ENCODE measurements at regions not wholly inside any gene's neighbourhood (a gene's known extent, or its start where the extent isn't known, plus 50 kb on each side); places are given as distances from the start of the nearest gene placed in this dataset.
"Not testable (repeated sequence)": the region's sequence is repeated elsewhere in the genome, so short reads cannot be mapped to it uniquely, and the experiment has no call there.

- no peak for DNase-seq
Observed at GRCh38 chr2:193250389-193250788, 1055.7 kb upstream of the TMEFF2 start.

GRCh38 chr2:193240752-193241151 is 1046.0 kb upstream of the TMEFF2 start:
- DNase-seq = no peak

- DNase-seq = no peak
Observed at GRCh38 chr2:193231634-193232033, 1036.9 kb upstream of the TMEFF2 start.

GRCh38 chr2:193228276-193228675 is 1033.5 kb upstream of the TMEFF2 start:
- no peak for DNase-seq

GRCh38 chr2:193222454-193222853 is 1027.7 kb upstream of the TMEFF2 start:
- DNase-seq = no peak

GRCh38 chr2:193219413-193219812 is 1024.7 kb upstream of the TMEFF2 start:
- DNase-seq = no peak

GRCh38 chr2:193201583-193201982 is 1006.9 kb upstream of the TMEFF2 start:
- DNase-seq = no peak

- DNase-seq = no peak
Observed at GRCh38 chr2:193199322-193199721, 1004.6 kb upstream of the TMEFF2 start.

- DNase-seq = no peak
Observed at GRCh38 chr2:193187816-193188215, 993.1 kb upstream of the TMEFF2 start.

GRCh38 chr2:193170981-193171380 is 976.2 kb upstream of the TMEFF2 start:
- DNase-seq = not testable (repeated sequence)

- DNase-seq = no peak
Observed at GRCh38 chr2:193156480-193156879, 961.7 kb upstream of the TMEFF2 start.

- no peak for DNase-seq
Observed at GRCh38 chr2:193154076-193154475, 959.3 kb upstream of the TMEFF2 start.

GRCh38 chr2:193153576-193153975 is 958.8 kb upstream of the TMEFF2 start:
- DNase-seq = no peak

- DNase-seq = not testable (repeated sequence)
Observed at GRCh38 chr2:193142467-193142866, 947.7 kb upstream of the TMEFF2 start.

- DNase-seq = no peak
Observed at GRCh38 chr2:193141998-193142397, 947.3 kb upstream of the TMEFF2 start.

- not testable (repeated sequence) for DNase-seq
Observed at GRCh38 chr2:193140895-193141294, 946.2 kb upstream of the TMEFF2 start.

- DNase-seq = no peak
Observed at GRCh38 chr2:193124815-193125214, 930.1 kb upstream of the TMEFF2 start.

- no peak for DNase-seq
Observed at GRCh38 chr2:193114827-193115226, 920.1 kb upstream of the TMEFF2 start.

GRCh38 chr2:193112986-193113385 is 918.3 kb upstream of the TMEFF2 start:
- DNase-seq = no peak

GRCh38 chr2:193103064-193103463 is 908.3 kb upstream of the TMEFF2 start:
- no peak for DNase-seq

GRCh38 chr2:193101591-193101990 is 906.9 kb upstream of the TMEFF2 start:
- DNase-seq = no peak

GRCh38 chr2:193088026-193088425 is 893.3 kb upstream of the TMEFF2 start:
- no peak for DNase-seq

GRCh38 chr2:193076995-193077394 is 882.3 kb upstream of the TMEFF2 start:
- DNase-seq = no peak

- DNase-seq = no peak
Observed at GRCh38 chr2:193074933-193075332, 880.2 kb upstream of the TMEFF2 start.

GRCh38 chr2:193072647-193073046 is 877.9 kb upstream of the TMEFF2 start:
- DNase-seq = no peak

GRCh38 chr2:193025556-193025955 is 830.8 kb upstream of the TMEFF2 start:
- DNase-seq = not testable (repeated sequence)

Data from CD4-positive, alpha-beta T cell treated with Interleukin-6 for 4 hours (primary cell).